CD4-positive, alpha-beta T cell (primary cell): ENCODE measurements at regions not wholly inside any gene's neighbourhood (a gene's known extent, or its start where the extent isn't known, plus 50 kb on each side); places are given as distances from the start of the nearest gene placed in this dataset.

Source experiments
- ATAC-seq: fragments of 200-7000 bp; cut with Tn5 transposase; one replicate; pipeline ENCODE4 v1.10.0; 2022; ENCODE audit warnings: mild to moderate bottlenecking; ENCODE audit not compliant: poor library complexity
- CTCF ChIA-PET: fragments of 350-600 bp; sonication (Branson Sonifier 250); formaldehyde crosslinking; loops from one replicate; lab custom pipeline; 2021; ENCODE audit warnings: antibody characterized with exemption, inconsistent platforms; lab: Charles Lee
- POLR2A ChIA-PET: fragments of 350-600 bp; sonication (Branson Sonifier 250); formaldehyde crosslinking; loops from one replicate; lab custom pipeline; 2021; ENCODE audit warnings: antibody characterized with exemption, inconsistent platforms; lab: Charles Lee
- DNase-seq, 14 experiments: peaks; one replicate each; pipeline ENCODE4 v3.0.0-alpha.2; 2013 to 2020; ENCODE audit warnings: mixed read lengths in 2 of 14
- H3K27ac ChIP-seq, 2 donors: one replicate each; pipeline versions ENCODE4 v1.5.1 to v1.7.0; 2013; ENCODE audit warnings: low read length in 2 of 2, low read depth in 1 of 2, mild to moderate bottlenecking in 1 of 2
- H3K27me3 ChIP-seq, 2 experiments: 1 replicate in 1 of 2; 2 replicates in 1 of 2; pipeline versions ENCODE4 v1.6.1 to v1.7.0; 2013; ENCODE audit warnings: low read length in 2 of 2, control low read depth in 1 of 2, mild to moderate bottlenecking in 1 of 2, moderate library complexity in 1 of 2; ENCODE audit not compliant: insufficient read depth in 2 of 2, control insufficient read depth in 1 of 2
- H3K36me3 ChIP-seq: one replicate; pipeline ENCODE4 v1.6.1; 2013; ENCODE audit warnings: low read length, control low read depth; ENCODE audit not compliant: insufficient read depth
- H3K4me1 ChIP-seq: one replicate; pipeline ENCODE4 v1.6.1; 2013; ENCODE audit warnings: low read length, control low read depth; ENCODE audit not compliant: insufficient read depth
- H3K4me3 ChIP-seq: one replicate; pipeline ENCODE4 v1.5.1; 2013; ENCODE audit warnings: mild to moderate bottlenecking, low read length, moderate library complexity
- H3K9me3 ChIP-seq, 2 experiments: 1 replicate in 1 of 2; 2 replicates in 1 of 2; pipeline versions ENCODE4 v1.6.1 to v1.7.0; 2013; ENCODE audit warnings: low read length in 2 of 2, mild to moderate bottlenecking in 2 of 2, control low read depth in 1 of 2, moderate library complexity in 1 of 2; ENCODE audit not compliant: control insufficient read depth in 1 of 2, insufficient read depth in 1 of 2
- H3K27ac Mint-ChIP-seq: one replicate; pipeline ENCODE4 v1.8.0; 2020; ENCODE audit warnings: mixed read lengths
- H3K27me3 Mint-ChIP-seq: one replicate; pipeline ENCODE4 v1.8.0; 2021; ENCODE audit warnings: mixed read lengths
- H3K36me3 Mint-ChIP-seq: one replicate; pipeline ENCODE4 v1.8.0; 2021; ENCODE audit warnings: low read depth, mixed read lengths
- H3K4me1 Mint-ChIP-seq: one replicate; pipeline ENCODE4 v1.8.0; 2021; ENCODE audit warnings: low read depth, mixed read lengths
- H3K4me3 Mint-ChIP-seq: one replicate; pipeline ENCODE4 v1.8.0; 2020; ENCODE audit warnings: mild to moderate bottlenecking, mixed read lengths
- H3K9me3 Mint-ChIP-seq: one replicate; pipeline ENCODE4 v1.8.0; 2020; ENCODE audit warnings: mixed read lengths
- intact Hi-C, 2 experiments: fragments of 100-400 bp; cut with DNase I in 1 of 2; cut with micrococcal nuclease in 1 of 2; formaldehyde crosslinking; loops; one replicate each; pipeline versions ENCODE4 v1.15.1 to v1.9.0; 2023 to 2025; cut with DNase I, micrococcal nuclease
- TF ChIP-seq, protein P1 (sequence below): fragments of 200-600 bp; IDR thresholded peaks from one replicate; pipeline ENCODE4 v1.8.0; 2022; ENCODE audit warnings: antibody characterized with exemption, mild to moderate bottlenecking

DNA sequence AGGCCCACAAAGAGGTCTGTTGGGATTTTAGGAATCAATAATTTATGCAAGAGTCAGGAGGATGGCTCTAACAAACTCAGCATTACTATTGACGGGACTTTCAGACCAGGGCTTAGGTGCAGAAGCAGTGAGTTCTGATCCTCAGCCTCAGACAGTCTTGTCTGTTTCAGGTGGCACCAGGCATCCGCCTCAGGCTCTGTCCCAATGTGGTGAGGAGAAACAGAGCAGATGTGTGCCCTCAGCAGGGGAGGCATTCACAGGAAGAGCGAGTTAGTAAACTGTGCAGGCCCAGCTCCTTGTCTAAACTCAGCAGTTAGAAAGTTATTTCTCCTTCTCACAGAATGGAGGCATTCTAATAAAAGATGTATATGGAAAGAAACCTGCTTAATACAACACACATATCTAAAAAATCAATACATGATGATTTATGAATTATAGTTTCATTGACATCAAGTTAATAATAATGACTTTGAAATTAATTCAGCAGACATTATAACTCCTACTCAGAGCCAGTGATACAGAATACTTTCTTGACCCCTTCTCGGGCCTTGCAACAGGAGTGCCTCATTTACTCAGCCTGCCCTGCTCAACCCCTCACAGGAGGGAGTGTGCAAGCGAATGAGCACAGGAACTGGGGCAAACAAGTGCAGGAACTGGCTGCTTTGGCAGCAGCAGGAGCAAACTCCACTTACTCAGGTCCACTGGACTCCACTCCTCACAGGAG is 202.8 kb upstream of the SMIM31 start:
- POLR2A ChIA-PET = no interaction called here
- Mint-ChIP-seq H3K4me3 (no peak overlapping the region), H3K27ac (no peak overlapping the region), H3K4me1 (no peaks in the 10 kb centered on the region), H3K36me3 (no peaks in the 10 kb centered on the region), H3K27me3 (no peaks in the 10 kb centered on the region), H3K9me3 (no peaks in the 10 kb centered on the region)
- no peak for DNase-seq
- Histone ChIP-seq H3K36me3 (no peaks in the 10 kb centered on the region), H3K4me1 (no peaks in the 10 kb centered on the region), H3K4me3 (no peak overlapping the region), H3K27me3 (no peaks in the 10 kb centered on the region), H3K27ac (no peak overlapping the region), H3K9me3 (peaks cover 0 to 5% of the 10 kb centered on the region in 2 experiments)
- ATAC-seq = no peak
- CTCF ChIA-PET = no interaction called here
- TF ChIP-seq, protein P1, sequence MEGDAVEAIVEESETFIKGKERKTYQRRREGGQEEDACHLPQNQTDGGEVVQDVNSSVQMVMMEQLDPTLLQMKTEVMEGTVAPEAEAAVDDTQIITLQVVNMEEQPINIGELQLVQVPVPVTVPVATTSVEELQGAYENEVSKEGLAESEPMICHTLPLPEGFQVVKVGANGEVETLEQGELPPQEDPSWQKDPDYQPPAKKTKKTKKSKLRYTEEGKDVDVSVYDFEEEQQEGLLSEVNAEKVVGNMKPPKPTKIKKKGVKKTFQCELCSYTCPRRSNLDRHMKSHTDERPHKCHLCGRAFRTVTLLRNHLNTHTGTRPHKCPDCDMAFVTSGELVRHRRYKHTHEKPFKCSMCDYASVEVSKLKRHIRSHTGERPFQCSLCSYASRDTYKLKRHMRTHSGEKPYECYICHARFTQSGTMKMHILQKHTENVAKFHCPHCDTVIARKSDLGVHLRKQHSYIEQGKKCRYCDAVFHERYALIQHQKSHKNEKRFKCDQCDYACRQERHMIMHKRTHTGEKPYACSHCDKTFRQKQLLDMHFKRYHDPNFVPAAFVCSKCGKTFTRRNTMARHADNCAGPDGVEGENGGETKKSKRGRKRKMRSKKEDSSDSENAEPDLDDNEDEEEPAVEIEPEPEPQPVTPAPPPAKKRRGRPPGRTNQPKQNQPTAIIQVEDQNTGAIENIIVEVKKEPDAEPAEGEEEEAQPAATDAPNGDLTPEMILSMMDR = no peak
- intact Hi-C loops = no loop called here

DNA sequence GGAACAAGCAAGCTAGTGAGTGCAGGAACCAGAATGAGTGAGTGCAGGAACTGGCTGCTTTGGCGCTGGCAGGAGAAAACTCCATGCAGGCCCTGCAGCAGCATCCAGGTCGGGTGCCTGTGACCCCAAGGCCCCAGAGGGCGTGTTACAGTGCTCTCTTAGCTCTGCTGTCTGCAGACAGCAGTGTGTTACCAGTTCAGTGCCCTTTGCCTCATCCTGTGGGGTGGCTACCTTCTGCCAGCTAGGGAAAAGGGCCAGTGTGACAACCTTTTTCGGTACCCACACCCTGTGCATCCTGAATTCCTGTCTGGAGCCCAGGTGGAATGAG is 202.3 kb upstream of the SMIM31 start:
- H3K4me3 ChIP-seq = no peak overlapping the region
- H3K9me3 ChIP-seq = peaks cover 0 to 5% of the 10 kb centered on the region in 2 experiments
- no peaks in the 10 kb centered on the region for H3K27me3 Mint-ChIP-seq
- H3K27ac ChIP-seq = no peak overlapping the region
- intact Hi-C loops = no loop called here
- H3K9me3 Mint-ChIP-seq = no peaks in the 10 kb centered on the region
- POLR2A ChIA-PET = no interaction called here
- TF ChIP-seq, protein P1 = no peak
- no peak overlapping the region for H3K27ac Mint-ChIP-seq
- H3K4me3 Mint-ChIP-seq = no peak overlapping the region
- DNase-seq = no peak
- CTCF ChIA-PET = no interaction called here
- H3K27me3 ChIP-seq = no peaks in the 10 kb centered on the region
- H3K4me1 ChIP-seq = no peaks in the 10 kb centered on the region
- H3K4me1 Mint-ChIP-seq = no peaks in the 10 kb centered on the region
- H3K36me3 ChIP-seq = no peaks in the 10 kb centered on the region
- H3K36me3 Mint-ChIP-seq = no peaks in the 10 kb centered on the region
- no peak for ATAC-seq

DNA sequence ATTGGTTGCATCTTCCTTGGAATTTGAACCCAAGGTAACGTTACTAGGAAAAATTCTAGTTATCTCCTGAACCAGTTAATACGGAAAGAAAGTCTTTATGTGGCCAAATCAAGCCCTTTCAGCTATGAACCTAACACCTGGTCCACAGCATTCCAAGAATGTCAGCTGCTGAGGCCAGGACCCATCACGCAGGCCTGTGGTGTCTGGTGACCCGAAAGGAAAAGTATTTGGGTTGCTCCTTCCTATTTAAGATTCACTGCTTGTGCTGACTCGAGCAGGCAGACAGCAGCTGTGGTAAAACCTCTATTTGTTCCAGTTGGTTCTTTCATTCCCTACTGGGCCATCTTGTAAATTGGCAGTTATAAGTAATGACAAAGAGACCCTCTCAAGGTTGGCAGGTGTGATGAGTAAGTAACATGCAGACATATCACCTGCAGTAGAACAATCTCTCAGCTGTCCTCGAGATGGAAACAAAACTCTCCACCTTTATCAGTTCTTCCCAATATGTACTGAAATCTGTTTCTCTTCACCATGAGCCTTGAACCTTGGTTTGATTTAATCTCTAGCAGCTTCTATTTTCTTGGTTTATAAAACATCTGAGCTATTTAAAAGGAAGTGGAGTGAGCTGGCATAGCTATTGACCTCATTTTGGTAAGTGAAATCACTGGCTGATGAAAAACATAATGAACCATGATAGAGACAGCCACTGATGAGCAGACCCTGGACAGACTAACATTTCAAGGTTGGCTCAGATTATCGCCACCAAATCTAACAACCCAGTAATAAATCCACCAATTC is 182.1 kb upstream of the SMIM31 start:
- ATAC-seq (no peak), DNase-seq (no peak)
- H3K36me3 ChIP-seq = no peaks in the 10 kb centered on the region
- CTCF ChIA-PET = no interaction called here
- H3K4me3 Mint-ChIP-seq = no peak overlapping the region
- TF ChIP-seq, protein P1 = no peak
- H3K9me3 Mint-ChIP-seq = peaks cover 6% of the 10 kb centered on the region
- H3K27ac ChIP-seq = no peak overlapping the region
- no peaks in the 10 kb centered on the region for H3K27me3 Mint-ChIP-seq
- intact Hi-C loops = no loop called here
- no peak overlapping the region for H3K27ac Mint-ChIP-seq
- no peaks in the 10 kb centered on the region for H3K4me1 ChIP-seq
- POLR2A ChIA-PET = no interaction called here
- H3K4me3 ChIP-seq = no peak overlapping the region
- H3K36me3 Mint-ChIP-seq = no peaks in the 10 kb centered on the region
- no peaks in the 10 kb centered on the region for H3K9me3 ChIP-seq
- no peaks in the 10 kb centered on the region for H3K27me3 ChIP-seq
- H3K4me1 Mint-ChIP-seq = no peaks in the 10 kb centered on the region
